ENCODE measurements at regions not wholly inside any gene's neighbourhood (a gene's known extent, or its start where the extent isn't known, plus 50 kb on each side); places are given as distances from the start of the nearest gene placed in this dataset.

- TF ChIP-seq, protein P1, sequence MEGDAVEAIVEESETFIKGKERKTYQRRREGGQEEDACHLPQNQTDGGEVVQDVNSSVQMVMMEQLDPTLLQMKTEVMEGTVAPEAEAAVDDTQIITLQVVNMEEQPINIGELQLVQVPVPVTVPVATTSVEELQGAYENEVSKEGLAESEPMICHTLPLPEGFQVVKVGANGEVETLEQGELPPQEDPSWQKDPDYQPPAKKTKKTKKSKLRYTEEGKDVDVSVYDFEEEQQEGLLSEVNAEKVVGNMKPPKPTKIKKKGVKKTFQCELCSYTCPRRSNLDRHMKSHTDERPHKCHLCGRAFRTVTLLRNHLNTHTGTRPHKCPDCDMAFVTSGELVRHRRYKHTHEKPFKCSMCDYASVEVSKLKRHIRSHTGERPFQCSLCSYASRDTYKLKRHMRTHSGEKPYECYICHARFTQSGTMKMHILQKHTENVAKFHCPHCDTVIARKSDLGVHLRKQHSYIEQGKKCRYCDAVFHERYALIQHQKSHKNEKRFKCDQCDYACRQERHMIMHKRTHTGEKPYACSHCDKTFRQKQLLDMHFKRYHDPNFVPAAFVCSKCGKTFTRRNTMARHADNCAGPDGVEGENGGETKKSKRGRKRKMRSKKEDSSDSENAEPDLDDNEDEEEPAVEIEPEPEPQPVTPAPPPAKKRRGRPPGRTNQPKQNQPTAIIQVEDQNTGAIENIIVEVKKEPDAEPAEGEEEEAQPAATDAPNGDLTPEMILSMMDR (IDR thresholded peaks at IDR 0.05; ENCODE audit: low read length), result no peak
- TF ChIP-seq EZH2 (optimal IDR thresholded peaks at IDR 0.05; ENCODE audit: low read depth, low read length), result no peak
- TF ChIP-seq EZH2phosphoT487 (IDR thresholded peaks at IDR 0.05; ENCODE audit: low read length), result no peak
Observed at GRCh38 chr18:65227970-65228369, 522.8 kb upstream of the CDH7 start.

Measured in MM.1S (cell line).